Gastroesophageal sphincter (tissue), 3 donors: ENCODE measurements at regions not wholly inside any gene's neighbourhood (a gene's known extent, or its start where the extent isn't known, plus 50 kb on each side); places are given as distances from the start of the nearest gene placed in this dataset.

Source experiments
- EP300 ChIP-seq: sonication (generic); formaldehyde crosslinking; IDR thresholded peaks from one replicate; pipeline ENCODE4 v1.6.1; 2017; ENCODE audit warnings: antibody characterized with exemption, mild to moderate bottlenecking
- POLR2A ChIP-seq, 2 donors: fragments of 450-650 bp; IDR thresholded peaks; one replicate each; pipeline ENCODE4 v1.6.1; 2017; ENCODE audit warnings: antibody characterized with exemption in 2 of 2, mild to moderate bottlenecking in 2 of 2, moderate library complexity in 1 of 2
- POLR2AphosphoS5 ChIP-seq: sonication (generic); formaldehyde crosslinking; IDR thresholded peaks from one replicate; pipeline ENCODE4 v1.6.1; 2017; ENCODE audit warnings: antibody characterized with exemption
- TF ChIP-seq, protein P1 (sequence below), 4 experiments: fragments of 200-600 bp in 2 of 4; fragments of 450-650 bp in 2 of 4; sonication (generic) in 1 of 4; IDR thresholded peaks; one replicate each; pipeline ENCODE4 v1.5.1; 2017 to 2019; ENCODE audit warnings: antibody characterized with exemption in 4 of 4, mild to moderate bottlenecking in 2 of 4, moderate library complexity in 2 of 4

- TF ChIP-seq, protein P1, sequence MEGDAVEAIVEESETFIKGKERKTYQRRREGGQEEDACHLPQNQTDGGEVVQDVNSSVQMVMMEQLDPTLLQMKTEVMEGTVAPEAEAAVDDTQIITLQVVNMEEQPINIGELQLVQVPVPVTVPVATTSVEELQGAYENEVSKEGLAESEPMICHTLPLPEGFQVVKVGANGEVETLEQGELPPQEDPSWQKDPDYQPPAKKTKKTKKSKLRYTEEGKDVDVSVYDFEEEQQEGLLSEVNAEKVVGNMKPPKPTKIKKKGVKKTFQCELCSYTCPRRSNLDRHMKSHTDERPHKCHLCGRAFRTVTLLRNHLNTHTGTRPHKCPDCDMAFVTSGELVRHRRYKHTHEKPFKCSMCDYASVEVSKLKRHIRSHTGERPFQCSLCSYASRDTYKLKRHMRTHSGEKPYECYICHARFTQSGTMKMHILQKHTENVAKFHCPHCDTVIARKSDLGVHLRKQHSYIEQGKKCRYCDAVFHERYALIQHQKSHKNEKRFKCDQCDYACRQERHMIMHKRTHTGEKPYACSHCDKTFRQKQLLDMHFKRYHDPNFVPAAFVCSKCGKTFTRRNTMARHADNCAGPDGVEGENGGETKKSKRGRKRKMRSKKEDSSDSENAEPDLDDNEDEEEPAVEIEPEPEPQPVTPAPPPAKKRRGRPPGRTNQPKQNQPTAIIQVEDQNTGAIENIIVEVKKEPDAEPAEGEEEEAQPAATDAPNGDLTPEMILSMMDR (IDR thresholded peaks at IDR 0.05), result no peak
- no peak for TF ChIP-seq POLR2AphosphoS5
- no peak for TF ChIP-seq POLR2A (IDR thresholded peaks at IDR 0.05)
- TF ChIP-seq EP300, result no peak
These were observed 109.4 kb downstream of the FHIP1A start for GRCh38 chr4:151518359-151518758.
